IMR-90 (cell line): ENCODE measurements at regions not wholly inside any gene's neighbourhood (a gene's known extent, or its start where the extent isn't known, plus 50 kb on each side); places are given as distances from the start of the nearest gene placed in this dataset.

ENCODE experiments used
- ATAC-seq: fragments of 200-7000 bp; cut with Tn5 transposase; 2 replicates; pipeline ENCODE4 v1.9.1; 2020; ENCODE audit warnings: low read depth, mild to moderate bottlenecking, moderate library complexity
- BruUV-seq: library from RNA; stranded (reverse); fragments of 400-500 nt; replicated peaks from 2 replicates; lab custom pipeline; 2021; lab: Mats Ljungman, UMichigan
- CTCF ChIA-PET: fragments of 300-600 bp; formaldehyde crosslinking; extraction: SDS; loops from one replicate; lab custom pipeline; 2021; ENCODE audit warnings: antibody characterized with exemption; lab: Yijun Ruan, JAX
- POLR2A ChIA-PET: fragments of 300-600 bp; sonication (Branson Sonifier 250); formaldehyde crosslinking; loops from one replicate; lab custom pipeline; 2022; ENCODE audit warnings: antibody characterized with exemption; ENCODE audit not compliant: unreplicated experiment; lab: Charles Lee
- DNase-seq: peaks from one replicate; pipeline ENCODE4 v3.0.0; 2013
- H2AFZ ChIP-seq: replicated peaks from 2 replicates; pipeline ENCODE3; 2013; ENCODE audit warnings: low read length, mild to moderate bottlenecking; ENCODE audit not compliant: poor library complexity
- H2AK5ac ChIP-seq: 2 replicates; pipeline ENCODE4 v1.6.1; 2013; ENCODE audit warnings: low read depth, low read length, inconsistent platforms
- H2AK9ac ChIP-seq: replicated peaks from 2 replicates; pipeline ENCODE3; 2013; ENCODE audit warnings: mild to moderate bottlenecking, low read depth, low read length, moderate library complexity; ENCODE audit not compliant: poor library complexity
- H2BK120ac ChIP-seq: 2 replicates; pipeline ENCODE4 v1.6.1; 2013; ENCODE audit warnings: low read depth, low read length, inconsistent platforms
- H2BK15ac ChIP-seq: 3 replicates; pipeline ENCODE4 v1.6.1; 2013; ENCODE audit warnings: low read depth, low read length, inconsistent platforms
- H2BK20ac ChIP-seq: 2 replicates; pipeline ENCODE4 v1.6.1; 2013; ENCODE audit warnings: low read depth, mild to moderate bottlenecking, inconsistent platforms, low read length, moderate library complexity
- H2BK5ac ChIP-seq: 2 replicates; pipeline ENCODE4 v1.6.1; 2013; ENCODE audit warnings: mild to moderate bottlenecking, low read depth, low read length, inconsistent platforms; ENCODE audit not compliant: poor library complexity, severe bottlenecking
- H3K14ac ChIP-seq: replicated peaks from 2 replicates; pipeline ENCODE4 v1.6.1; 2013; ENCODE audit warnings: low read depth, low read length, inconsistent platforms
- H3K18ac ChIP-seq: 2 replicates; pipeline ENCODE4 v1.6.1; 2013; ENCODE audit warnings: low read depth, low read length, control low read depth
- H3K23ac ChIP-seq: 2 replicates; pipeline ENCODE4 v1.6.1; 2013; ENCODE audit warnings: low read depth, low read length, inconsistent platforms
- H3K27ac ChIP-seq: 2 replicates; pipeline ENCODE4 v1.5.1; 2013; ENCODE audit warnings: mild to moderate bottlenecking, control low read depth, low read length; ENCODE audit not compliant: insufficient read depth
- H3K27me3 ChIP-seq: 2 replicates; pipeline ENCODE4 v1.6.1; 2013; ENCODE audit warnings: low read length; ENCODE audit not compliant: control insufficient read depth, insufficient read depth
- H3K36me3 ChIP-seq: 2 replicates; pipeline ENCODE4 v1.6.1; 2013; ENCODE audit warnings: low read length, mixed read lengths; ENCODE audit not compliant: control insufficient read depth, insufficient read depth
- H3K4ac ChIP-seq: 2 replicates; pipeline ENCODE4 v1.6.1; 2013; ENCODE audit warnings: low read depth, low read length, inconsistent platforms
- H3K4me1 ChIP-seq: 2 replicates; pipeline ENCODE4 v1.6.1; 2013; ENCODE audit warnings: low read length, mixed read lengths; ENCODE audit not compliant: control insufficient read depth, insufficient read depth
- H3K4me2 ChIP-seq: 2 replicates; pipeline ENCODE4 v1.6.1; 2013; ENCODE audit warnings: low read depth, mild to moderate bottlenecking, control low read depth, low read length, moderate library complexity
- H3K4me3 ChIP-seq: 2 replicates; pipeline ENCODE4 v1.5.1; 2013; ENCODE audit warnings: low read depth, mild to moderate bottlenecking, control low read depth, low read length, moderate library complexity; ENCODE audit not compliant: insufficient read depth
- H3K56ac ChIP-seq: 2 replicates; pipeline ENCODE4 v1.6.1; 2013; ENCODE audit warnings: low read length, inconsistent platforms; ENCODE audit not compliant: insufficient read depth; ENCODE audit errors: extremely low read depth
- H3K79me1 ChIP-seq, 2 experiments: 2 replicates each; pipeline ENCODE4 v1.6.1; 2013; ENCODE audit warnings: low read length in 2 of 2, inconsistent platforms in 1 of 2, low read depth in 1 of 2
- H3K9ac ChIP-seq: 2 replicates; pipeline ENCODE4 v1.6.1; 2013; ENCODE audit warnings: low read depth, low read length, control low read depth
- H3K9me1 ChIP-seq: 2 replicates; pipeline ENCODE4 v1.6.1; 2013; ENCODE audit warnings: low read length, inconsistent platforms; ENCODE audit not compliant: insufficient read depth
- H3K9me3 ChIP-seq: 2 replicates; pipeline ENCODE4 v1.6.1; 2013; ENCODE audit warnings: low read length; ENCODE audit not compliant: control insufficient read depth, insufficient read depth
- H4K20me1 ChIP-seq: 2 replicates; pipeline ENCODE4 v1.6.1; 2013; ENCODE audit warnings: low read length, inconsistent platforms; ENCODE audit not compliant: insufficient read depth
- H4K5ac ChIP-seq: 2 replicates; pipeline ENCODE4 v1.6.1; 2013; ENCODE audit warnings: mild to moderate bottlenecking, low read depth, low read length, control low read depth
- H4K8ac ChIP-seq, 2 experiments: 2 replicates each; pipeline ENCODE4 v1.6.1; 2013; ENCODE audit warnings: low read depth in 2 of 2, low read length in 2 of 2, control low read depth in 1 of 2, inconsistent platforms in 1 of 2
- H4K91ac ChIP-seq: 2 replicates; pipeline ENCODE4 v1.6.1; 2013; ENCODE audit warnings: low read depth, low read length, inconsistent platforms; ENCODE audit not compliant: insufficient read depth
- BHLHE40 ChIP-seq: fragments of 150-350 bp; IDR thresholded peaks from 2 replicates; pipeline ENCODE4 v1.6.1; 2016; ENCODE audit warnings: mild to moderate bottlenecking, low read depth, low read length
- CHD1 ChIP-seq: IDR thresholded peaks from 2 replicates; pipeline ENCODE4 v1.6.1; 2012; ENCODE audit warnings: low read depth, low read length, improper control_type of control experiment
- MAZ ChIP-seq: IDR thresholded peaks from 2 replicates; pipeline ENCODE4 v1.6.1; 2012; ENCODE audit warnings: low read depth, mild to moderate bottlenecking, low read length, improper control_type of control experiment, moderate library complexity, borderline replicate concordance
- RAD21 ChIP-seq: IDR thresholded peaks from 2 replicates; pipeline ENCODE4 v1.6.1; 2012; ENCODE audit warnings: low read length, improper control_type of control experiment
- RCOR1 ChIP-seq: IDR thresholded peaks from 2 replicates; pipeline ENCODE4 v1.6.1; 2012; ENCODE audit warnings: mild to moderate bottlenecking, low read length, improper control_type of control experiment; ENCODE audit not compliant: insufficient replicate concordance
- SMC3 ChIP-seq: fragments of 150-350 bp; IDR thresholded peaks from 2 replicates; pipeline ENCODE4 v1.6.1; 2016; ENCODE audit warnings: low read depth, mild to moderate bottlenecking, antibody characterized with exemption, low read length, moderate library complexity
- WGBS, 2 experiments: methylation state at CpG; one replicate each; pipeline versions ENCODE4 v1.1.5 to v1.1.7; 2013; ENCODE audit warnings: missing lambda C conversion rate in 2 of 2; ENCODE audit not compliant: insufficient read length in 1 of 2; ENCODE audit errors: extremely low coverage in 2 of 2; 5-methylcytosine and 5-hydroxymethylcytosine counted together
- dilution Hi-C: fragments of 300-500 bp; cut with HindIII; formaldehyde crosslinking; loops from one replicate; pipeline ENCODE4 v1.14.3; 2018; ENCODE audit warnings: low sequenced_read_pairs; ENCODE audit not compliant: unreplicated experiment
- in situ Hi-C: fragments of 300-500 bp; cut with MboI; formaldehyde crosslinking; loops from 3 replicates; pipeline ENCODE4 v1.14.3; 2019; ENCODE audit warnings: low sequenced_read_pairs, inconsistent platforms, mixed read lengths
- intact Hi-C: fragments of 100-400 bp; cut with micrococcal nuclease; formaldehyde crosslinking; loops from 2 replicates; pipeline ENCODE4 v1.10.0; 2022
- TF ChIP-seq, protein P1 (sequence below): fragments of 150-350 bp; IDR thresholded peaks from 2 replicates; pipeline ENCODE4 v1.6.1; 2016; ENCODE audit warnings: low read depth, mild to moderate bottlenecking, low read length, moderate library complexity, borderline replicate concordance

DNA sequence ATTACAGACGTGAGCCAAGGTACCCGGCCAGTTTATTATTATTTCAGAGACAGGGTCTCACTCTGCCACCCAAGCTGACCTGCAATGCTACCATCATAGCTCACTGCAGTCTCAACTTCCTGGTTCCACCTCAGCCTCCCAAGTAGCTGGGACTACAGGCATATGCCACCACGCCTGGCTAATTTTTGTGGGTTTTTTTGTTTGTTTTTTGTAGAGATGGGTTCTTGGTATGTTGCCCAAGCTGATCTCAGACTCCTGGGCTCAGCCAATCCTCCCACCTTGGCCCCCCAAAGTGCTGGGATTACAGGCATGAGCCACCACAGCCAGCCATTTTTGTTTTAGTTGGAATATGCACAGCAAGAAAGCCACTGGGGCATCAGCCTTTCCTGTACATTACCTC, 115.7 kb downstream of the MRM1 start:
- in situ Hi-C loops (no loop called here), dilution Hi-C loops (no loop called here), intact Hi-C loops (no loop called here)
- Histone ChIP-seq H2AK9ac (no peak overlapping the region), H3K23ac (no peak overlapping the region), H3K79me1 (no peaks in the 10 kb centered on the region), H3K14ac (no peak overlapping the region), H4K91ac (no peak overlapping the region), H2AFZ (no peak overlapping the region), H2BK20ac (no peak overlapping the region), H3K4ac (no peak overlapping the region), H4K20me1 (no peaks in the 10 kb centered on the region), H3K9me3 (no peaks in the 10 kb centered on the region), H3K9ac (no peak overlapping the region), H3K36me3 (no peaks in the 10 kb centered on the region), H2AK5ac (no peak overlapping the region), H2BK120ac (no peak overlapping the region), H3K18ac (no peak overlapping the region), H2BK15ac (no peak overlapping the region), H3K27ac (no peak overlapping the region), H3K4me3 (no peak overlapping the region), H3K4me2 (no peak overlapping the region), H2BK5ac (no peak overlapping the region), H3K27me3 (peaks cover 6% of the 10 kb centered on the region; the same call in 1 of the 2 replicates), H3K4me1 (no peaks in the 10 kb centered on the region), H4K5ac (no peak overlapping the region), H3K9me1 (no peaks in the 10 kb centered on the region), H4K8ac (no peak overlapping the region), H3K56ac (no peak overlapping the region)
- BruUV-seq, result no TSS peak
- TF ChIP-seq CHD1, result no peak
- no peak for TF ChIP-seq SMC3
- no peak for TF ChIP-seq RCOR1
- no peak for TF ChIP-seq BHLHE40
- TF ChIP-seq, protein P1, sequence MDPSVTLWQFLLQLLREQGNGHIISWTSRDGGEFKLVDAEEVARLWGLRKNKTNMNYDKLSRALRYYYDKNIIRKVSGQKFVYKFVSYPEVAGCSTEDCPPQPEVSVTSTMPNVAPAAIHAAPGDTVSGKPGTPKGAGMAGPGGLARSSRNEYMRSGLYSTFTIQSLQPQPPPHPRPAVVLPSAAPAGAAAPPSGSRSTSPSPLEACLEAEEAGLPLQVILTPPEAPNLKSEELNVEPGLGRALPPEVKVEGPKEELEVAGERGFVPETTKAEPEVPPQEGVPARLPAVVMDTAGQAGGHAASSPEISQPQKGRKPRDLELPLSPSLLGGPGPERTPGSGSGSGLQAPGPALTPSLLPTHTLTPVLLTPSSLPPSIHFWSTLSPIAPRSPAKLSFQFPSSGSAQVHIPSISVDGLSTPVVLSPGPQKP, result no peak
- no peak for TF ChIP-seq MAZ
- no peak for TF ChIP-seq RAD21
- ChIA-PET CTCF (interaction anchor here (0.9 kb wide), 1 partner anchor 8 kb away, joined by 3 read pairs; no protein-coding TSS in a partner anchor), POLR2A (no interaction called here)
- WGBS, 2 experiments, result no CpG with 5 or more reads among the region's 3 CpGs
- ATAC-seq (no peak), DNase-seq (no peak)
